Panc1 (cell line): ENCODE measurements at regions not wholly inside any gene's neighbourhood (a gene's known extent, or its start where the extent isn't known, plus 50 kb on each side); places are given as distances from the start of the nearest gene placed in this dataset.

Source experiments
- ATAC-seq: fragments of 200-7000 bp; cut with Tn5 transposase; 2 replicates; pipeline ENCODE4 v1.9.1; 2020; ENCODE audit warnings: mild to moderate bottlenecking, moderate library complexity
- BruUV-seq: library from RNA; stranded (reverse); fragments of 400-500 nt; replicated peaks from 2 replicates; lab custom pipeline; 2021; lab: Mats Ljungman, UMichigan
- CTCF ChIA-PET: fragments of 300-600 bp; sonication (Branson Sonifier 250); formaldehyde crosslinking; loops from one replicate; lab custom pipeline; 2022; ENCODE audit warnings: antibody characterized with exemption; lab: Charles Lee
- POLR2A ChIA-PET: fragments of 300-600 bp; sonication (Branson Sonifier 250); formaldehyde crosslinking; loops from one replicate; lab custom pipeline; 2022; ENCODE audit warnings: antibody characterized with exemption; lab: Charles Lee
- DNase-seq: peaks from one replicate; pipeline ENCODE4 v3.0.0-alpha.2; 2010; ENCODE audit warnings: low read depth, low spot score
- H3K27ac ChIP-seq: 2 replicates; pipeline ENCODE4 v1.5.1; 2011; ENCODE audit warnings: mild to moderate bottlenecking, low read length, inconsistent platforms
- H3K27me3 ChIP-seq: fragments of 200-500 bp; sonication (Bioruptor generic); 2 replicates; pipeline ENCODE4 v1.6.0; 2014; ENCODE audit warnings: low read length, inconsistent platforms; ENCODE audit not compliant: control insufficient read depth, insufficient read depth
- H3K36me3 ChIP-seq: fragments of 200-500 bp; sonication (Bioruptor generic); 2 replicates; pipeline ENCODE4 v1.5.1; 2014; ENCODE audit warnings: inconsistent platforms, mild to moderate bottlenecking, low read length, moderate library complexity; ENCODE audit not compliant: control insufficient read depth, insufficient read depth
- H3K4me1 ChIP-seq: 2 replicates; pipeline ENCODE4 v1.5.1; 2011; ENCODE audit warnings: inconsistent platforms, mild to moderate bottlenecking, low read length, moderate library complexity; ENCODE audit not compliant: control insufficient read depth, insufficient read depth
- H3K4me3 ChIP-seq, 2 experiments: 2 replicates each; pipeline ENCODE4 v1.5.1; 2011 to 2012; ENCODE audit warnings: low read depth in 2 of 2, low read length in 2 of 2, mild to moderate bottlenecking in 2 of 2, inconsistent platforms in 1 of 2, moderate library complexity in 1 of 2
- H3K9me3 ChIP-seq: fragments of 200-500 bp; sonication (Bioruptor generic); 2 replicates; pipeline ENCODE4 v1.5.1; 2014; ENCODE audit warnings: low read depth, mild to moderate bottlenecking, inconsistent platforms, low read length, moderate library complexity; ENCODE audit not compliant: control insufficient read depth, insufficient read depth
- POLR2AphosphoS5 ChIP-seq: IDR thresholded peaks from 2 replicates; pipeline ENCODE4 v1.6.1; 2012; ENCODE audit warnings: mild to moderate bottlenecking, low read depth, low read length, moderate library complexity
- SIN3A ChIP-seq: IDR thresholded peaks from 2 replicates; pipeline ENCODE4 v1.6.1; 2012; ENCODE audit warnings: low read depth, mild to moderate bottlenecking, low read length, moderate library complexity, borderline replicate concordance; ENCODE audit not compliant: insufficient read depth
- TCF7L2 ChIP-seq: IDR thresholded peaks from 2 replicates; pipeline ENCODE4 v1.6.1; 2011; ENCODE audit warnings: mild to moderate bottlenecking, low read depth, low read length, inconsistent platforms
- in situ Hi-C: cut with HindIII; loops from 2 replicates; pipeline ENCODE4 v1.10.0; 2016; ENCODE audit warnings: low sequenced_read_pairs, low pct_unique_long_range_greater_than_20kb
- intact Hi-C: fragments of 100-400 bp; cut with micrococcal nuclease; formaldehyde crosslinking; loops from one replicate; pipeline ENCODE4 v1.10.0; 2022; ENCODE audit not compliant: unreplicated experiment
- TF ChIP-seq, protein P1 (sequence below), 2 experiments: IDR thresholded peaks; 2 replicates each; pipeline ENCODE4 v1.6.1; 2011 to 2012; ENCODE audit warnings: low read depth in 2 of 2, control low read depth in 1 of 2, low read length in 1 of 2, mild to moderate bottlenecking in 1 of 2, moderate library complexity in 1 of 2; ENCODE audit not compliant: insufficient read depth in 1 of 2
- TF ChIP-seq, protein P2 (sequence below): fragments of 450-650 bp; IDR thresholded peaks from 2 replicates; pipeline ENCODE4 v1.5.1; 2017; ENCODE audit warnings: mild to moderate bottlenecking

DNA sequence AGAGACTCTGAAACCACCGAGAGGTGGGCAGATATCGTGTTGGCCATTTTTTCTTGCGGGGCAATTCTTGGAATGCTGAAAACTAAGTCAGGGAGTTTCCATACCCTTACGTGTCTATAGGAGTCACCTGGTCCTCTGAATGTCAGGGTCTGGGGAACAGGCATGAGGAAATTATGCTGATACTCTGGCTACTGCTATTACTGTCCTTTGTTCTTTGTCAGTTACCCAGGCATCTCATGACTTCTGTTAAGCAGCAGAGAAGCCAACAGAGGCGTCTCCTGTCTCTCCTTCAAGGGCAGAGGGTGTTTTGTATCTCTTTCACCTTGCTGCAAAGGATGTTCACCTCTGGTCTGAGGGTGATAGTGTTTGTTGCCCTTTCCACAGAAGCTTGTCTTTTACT, 559.5 kb upstream of the CCDC54 start:
- no peak for ATAC-seq
- TF ChIP-seq, protein P1, sequence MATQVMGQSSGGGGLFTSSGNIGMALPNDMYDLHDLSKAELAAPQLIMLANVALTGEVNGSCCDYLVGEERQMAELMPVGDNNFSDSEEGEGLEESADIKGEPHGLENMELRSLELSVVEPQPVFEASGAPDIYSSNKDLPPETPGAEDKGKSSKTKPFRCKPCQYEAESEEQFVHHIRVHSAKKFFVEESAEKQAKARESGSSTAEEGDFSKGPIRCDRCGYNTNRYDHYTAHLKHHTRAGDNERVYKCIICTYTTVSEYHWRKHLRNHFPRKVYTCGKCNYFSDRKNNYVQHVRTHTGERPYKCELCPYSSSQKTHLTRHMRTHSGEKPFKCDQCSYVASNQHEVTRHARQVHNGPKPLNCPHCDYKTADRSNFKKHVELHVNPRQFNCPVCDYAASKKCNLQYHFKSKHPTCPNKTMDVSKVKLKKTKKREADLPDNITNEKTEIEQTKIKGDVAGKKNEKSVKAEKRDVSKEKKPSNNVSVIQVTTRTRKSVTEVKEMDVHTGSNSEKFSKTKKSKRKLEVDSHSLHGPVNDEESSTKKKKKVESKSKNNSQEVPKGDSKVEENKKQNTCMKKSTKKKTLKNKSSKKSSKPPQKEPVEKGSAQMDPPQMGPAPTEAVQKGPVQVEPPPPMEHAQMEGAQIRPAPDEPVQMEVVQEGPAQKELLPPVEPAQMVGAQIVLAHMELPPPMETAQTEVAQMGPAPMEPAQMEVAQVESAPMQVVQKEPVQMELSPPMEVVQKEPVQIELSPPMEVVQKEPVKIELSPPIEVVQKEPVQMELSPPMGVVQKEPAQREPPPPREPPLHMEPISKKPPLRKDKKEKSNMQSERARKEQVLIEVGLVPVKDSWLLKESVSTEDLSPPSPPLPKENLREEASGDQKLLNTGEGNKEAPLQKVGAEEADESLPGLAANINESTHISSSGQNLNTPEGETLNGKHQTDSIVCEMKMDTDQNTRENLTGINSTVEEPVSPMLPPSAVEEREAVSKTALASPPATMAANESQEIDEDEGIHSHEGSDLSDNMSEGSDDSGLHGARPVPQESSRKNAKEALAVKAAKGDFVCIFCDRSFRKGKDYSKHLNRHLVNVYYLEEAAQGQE (IDR thresholded peaks at IDR 0.05; ENCODE audit: insufficient read depth in 1 of 2, low read depth in 2 of 2, low read length in 1 of 2) = no peak
- TF ChIP-seq SIN3A = no peak
- no peak for TF ChIP-seq TCF7L2
- TF ChIP-seq POLR2AphosphoS5 = no peak
- TF ChIP-seq, protein P2, sequence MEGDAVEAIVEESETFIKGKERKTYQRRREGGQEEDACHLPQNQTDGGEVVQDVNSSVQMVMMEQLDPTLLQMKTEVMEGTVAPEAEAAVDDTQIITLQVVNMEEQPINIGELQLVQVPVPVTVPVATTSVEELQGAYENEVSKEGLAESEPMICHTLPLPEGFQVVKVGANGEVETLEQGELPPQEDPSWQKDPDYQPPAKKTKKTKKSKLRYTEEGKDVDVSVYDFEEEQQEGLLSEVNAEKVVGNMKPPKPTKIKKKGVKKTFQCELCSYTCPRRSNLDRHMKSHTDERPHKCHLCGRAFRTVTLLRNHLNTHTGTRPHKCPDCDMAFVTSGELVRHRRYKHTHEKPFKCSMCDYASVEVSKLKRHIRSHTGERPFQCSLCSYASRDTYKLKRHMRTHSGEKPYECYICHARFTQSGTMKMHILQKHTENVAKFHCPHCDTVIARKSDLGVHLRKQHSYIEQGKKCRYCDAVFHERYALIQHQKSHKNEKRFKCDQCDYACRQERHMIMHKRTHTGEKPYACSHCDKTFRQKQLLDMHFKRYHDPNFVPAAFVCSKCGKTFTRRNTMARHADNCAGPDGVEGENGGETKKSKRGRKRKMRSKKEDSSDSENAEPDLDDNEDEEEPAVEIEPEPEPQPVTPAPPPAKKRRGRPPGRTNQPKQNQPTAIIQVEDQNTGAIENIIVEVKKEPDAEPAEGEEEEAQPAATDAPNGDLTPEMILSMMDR = no peak
- Histone ChIP-seq H3K9me3 (no peaks in the 10 kb centered on the region), H3K4me1 (no peaks in the 10 kb centered on the region), H3K36me3 (no peaks in the 10 kb centered on the region), H3K27me3 (no peaks in the 10 kb centered on the region), H3K4me3 (no peak overlapping the region), H3K27ac (no peak overlapping the region)
- in situ Hi-C loops = no loop called here
- no TSS peak for BruUV-seq
- no peak for DNase-seq
- intact Hi-C loops = no loop called here
- CTCF ChIA-PET = no interaction called here
- POLR2A ChIA-PET = no interaction called here

DNA sequence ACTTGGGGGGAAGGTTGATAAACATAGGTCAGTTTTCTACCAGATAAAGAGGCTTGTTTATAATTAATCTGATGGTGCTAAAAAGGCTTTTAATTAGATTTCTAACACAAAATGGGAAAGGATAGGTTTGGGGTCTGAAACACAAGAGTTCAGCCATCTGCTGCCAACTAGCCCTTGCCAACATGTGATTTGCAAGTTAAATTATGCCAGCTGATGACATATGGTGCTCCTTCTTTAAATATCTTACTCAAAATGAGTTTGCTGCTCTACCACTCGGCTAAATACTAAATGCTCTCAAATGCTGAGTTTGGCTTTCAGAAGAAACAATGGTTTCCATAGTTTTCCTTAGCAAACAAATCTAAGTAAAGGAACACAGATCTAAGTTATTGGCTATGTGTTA, 557.8 kb upstream of the CCDC54 start:
- no peaks in the 10 kb centered on the region for H3K4me1 ChIP-seq
- CTCF ChIA-PET = no interaction called here
- no TSS peak for BruUV-seq
- no peaks in the 10 kb centered on the region for H3K9me3 ChIP-seq
- intact Hi-C loops (no loop called here), in situ Hi-C loops (no loop called here)
- DNase-seq = no peak
- H3K27ac ChIP-seq = no peak overlapping the region
- ATAC-seq = no peak
- no peaks in the 10 kb centered on the region for H3K36me3 ChIP-seq
- H3K27me3 ChIP-seq = no peaks in the 10 kb centered on the region
- no peak for TF ChIP-seq TCF7L2
- TF ChIP-seq, protein P1 (IDR thresholded peaks at IDR 0.05; ENCODE audit: insufficient read depth in 1 of 2, low read depth in 2 of 2, low read length in 1 of 2) = no peak
- TF ChIP-seq SIN3A = no peak
- TF ChIP-seq POLR2AphosphoS5 = no peak
- TF ChIP-seq, protein P2 = no peak
- POLR2A ChIA-PET = no interaction called here
- no peak overlapping the region for H3K4me3 ChIP-seq
